DMS79 treated with DMSO at 0.1 percent for 48 hours (cell line): ENCODE measurements at regions not wholly inside any gene's neighbourhood (a gene's known extent, or its start where the extent isn't known, plus 50 kb on each side); places are given as distances from the start of the nearest gene placed in this dataset.

Source experiments
- DNase-seq: peaks from one replicate; lab custom pipeline; 2025; lab: John Stamatoyannopoulos, UW

GRCh38 chr5:5558102-5558501 is 135.6 kb downstream of the ICE1 start:
- no peak for DNase-seq

GRCh38 chr5:5551499-5551898 is 129.0 kb downstream of the ICE1 start:
- no peak for DNase-seq

- DNase-seq = no peak
Observed at GRCh38 chr5:5546408-5546807, 123.9 kb downstream of the ICE1 start.

GRCh38 chr5:5544094-5544663 is 121.7 kb downstream of the ICE1 start:
- DNase-seq = peak; percentile 40

GRCh38 chr5:5542654-5543053 is 120.2 kb downstream of the ICE1 start:
- no peak for DNase-seq

- DNase-seq = no peak
Observed at GRCh38 chr5:5540065-5540464, 117.6 kb downstream of the ICE1 start.
